ENCODE measurements at regions not wholly inside any gene's neighbourhood (a gene's known extent, or its start where the extent isn't known, plus 50 kb on each side); places are given as distances from the start of the nearest gene placed in this dataset.

DNA sequence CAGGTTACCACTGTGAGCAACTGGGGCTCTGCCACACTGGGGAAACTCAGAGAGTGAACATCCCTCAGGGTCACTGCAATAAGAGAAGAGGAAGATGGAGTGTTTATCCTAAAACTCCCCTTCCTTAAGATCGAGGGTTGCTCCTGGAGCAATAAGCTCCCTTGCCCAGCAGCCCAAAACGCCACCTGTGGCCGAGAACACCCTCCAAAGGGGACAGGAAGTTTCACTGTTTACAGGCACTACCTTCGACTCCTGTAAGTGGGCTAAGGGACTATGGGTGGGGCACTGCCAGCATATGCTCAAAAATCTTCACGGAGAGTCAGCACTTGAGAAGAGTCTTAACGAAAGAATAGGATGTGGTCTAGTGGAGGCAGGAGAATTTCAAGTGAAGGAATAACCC lies 132.5 kb downstream of the FAXC start:
- no peaks in the 10 kb centered on the region for H3K79me2 ChIP-seq (ENCODE audit: control insufficient read depth in 1 of 2, insufficient read depth in 2 of 2, low read length in 2 of 2)
- no peak overlapping the region for H3K14ac ChIP-seq (ENCODE audit: insufficient read length)
- no peak overlapping the region for H2BK120ac ChIP-seq (replicated peaks; ENCODE audit: low read depth, low read length)
- no peak overlapping the region for H2AK5ac ChIP-seq (ENCODE audit: low read depth, low read length)
- no peaks in the 10 kb centered on the region for H3K36me3 ChIP-seq (ENCODE audit: control insufficient read depth in 2 of 4, insufficient read depth in 4 of 4, low read length in 3 of 4)
- whole genome bisulfite sequencing, 2 experiments (ENCODE audit: extremely low coverage in 1 of 2, insufficient coverage in 1 of 2, insufficient read length in 1 of 2, insufficient replicate concordance in 2 of 2, low coverage in 1 of 2, low lambda C conversion rate in 2 of 2, missing lambda C conversion rate in 1 of 2): 63% methylated on average over 6 of the region's 6 CpGs; no CpG with 5 or more reads in 1 of the 2 experiments
- H3K23ac ChIP-seq (ENCODE audit: insufficient read length): no peak overlapping the region
- no peaks in the 10 kb centered on the region for H3K27me3 ChIP-seq (replicated peaks in 1 of 4; ENCODE audit: control insufficient read depth in 3 of 4, extremely low read depth in 1 of 4, insufficient read depth in 3 of 4, low read length in 3 of 4)
- DNase-seq (ENCODE audit: low read depth in 1 of 2, low spot score in 2 of 2) (no peak), FAIRE-seq (no peak)
- no peak overlapping the region for H2BK5ac ChIP-seq (ENCODE audit: low read depth, low read length)
- no peak overlapping the region for H3K18ac ChIP-seq (ENCODE audit: extremely low read depth, low read length)
- H2BK20ac ChIP-seq (ENCODE audit: low read length): no peak overlapping the region
- TF ChIP-seq SRF (IDR thresholded peaks at IDR 0.05; ENCODE audit: low read depth, low read length) (no peak), PHF8 (conservative IDR thresholded peaks at IDR 0.05; ENCODE audit: low read depth, low read length) (no peak), RAD21 (IDR thresholded peaks at IDR 0.05 in 1 of 2, conservative IDR thresholded peaks at IDR 0.05 in 1 of 2; ENCODE audit: low read depth in 2 of 2, low read length in 2 of 2) (peak in 1 of 2 experiments; percentile 22; a peak in 2 of 4 replicates), HDAC6 (IDR thresholded peaks at IDR 0.05; ENCODE audit: low read depth, low read length) (no peak), SIN3A (conservative IDR thresholded peaks at IDR 0.05 in 1 of 2, IDR thresholded peaks at IDR 0.05 in 1 of 2; ENCODE audit: low read depth in 1 of 2, low read length in 2 of 2) (no peak), SIRT6 (IDR thresholded peaks at IDR 0.05; ENCODE audit: low read length) (no peak)
- TF ChIP-seq, protein P1, sequence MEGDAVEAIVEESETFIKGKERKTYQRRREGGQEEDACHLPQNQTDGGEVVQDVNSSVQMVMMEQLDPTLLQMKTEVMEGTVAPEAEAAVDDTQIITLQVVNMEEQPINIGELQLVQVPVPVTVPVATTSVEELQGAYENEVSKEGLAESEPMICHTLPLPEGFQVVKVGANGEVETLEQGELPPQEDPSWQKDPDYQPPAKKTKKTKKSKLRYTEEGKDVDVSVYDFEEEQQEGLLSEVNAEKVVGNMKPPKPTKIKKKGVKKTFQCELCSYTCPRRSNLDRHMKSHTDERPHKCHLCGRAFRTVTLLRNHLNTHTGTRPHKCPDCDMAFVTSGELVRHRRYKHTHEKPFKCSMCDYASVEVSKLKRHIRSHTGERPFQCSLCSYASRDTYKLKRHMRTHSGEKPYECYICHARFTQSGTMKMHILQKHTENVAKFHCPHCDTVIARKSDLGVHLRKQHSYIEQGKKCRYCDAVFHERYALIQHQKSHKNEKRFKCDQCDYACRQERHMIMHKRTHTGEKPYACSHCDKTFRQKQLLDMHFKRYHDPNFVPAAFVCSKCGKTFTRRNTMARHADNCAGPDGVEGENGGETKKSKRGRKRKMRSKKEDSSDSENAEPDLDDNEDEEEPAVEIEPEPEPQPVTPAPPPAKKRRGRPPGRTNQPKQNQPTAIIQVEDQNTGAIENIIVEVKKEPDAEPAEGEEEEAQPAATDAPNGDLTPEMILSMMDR (IDR thresholded peaks at IDR 0.05; ENCODE audit: control extremely low read depth in 1 of 3, insufficient read depth in 1 of 3, low read depth in 1 of 3, low read length in 3 of 3): peak in 1 of 3 experiments; percentile 24; a peak in 1 of 4 replicates
- ChIA-PET CTCF (ENCODE audit: partially characterized antibody) (interaction anchor here (1.1 kb wide), 1 partner anchor 97 kb away, joined by 3 read pairs; no protein-coding TSS in a partner anchor), POLR2A (ENCODE audit: partially characterized antibody) (no interaction called here)
- H4K91ac ChIP-seq (replicated peaks; ENCODE audit: insufficient read length, low read length): no peak overlapping the region
- H3K79me1 ChIP-seq (ENCODE audit: low read depth, low read length): no peaks in the 10 kb centered on the region
- H3K9ac ChIP-seq (replicated peaks in 1 of 4; ENCODE audit: extremely low read depth in 1 of 4, low read depth in 3 of 4, low read length in 3 of 4): no peak overlapping the region
- peak overlapping the region; percentile 85 for H2AFZ ChIP-seq (ENCODE audit: low read length)
- no peak overlapping the region for H3K4me2 ChIP-seq (ENCODE audit: insufficient read depth in 1 of 2, low read depth in 2 of 2, low read length in 2 of 2)
- H3K4me1 ChIP-seq (replicated peaks in 1 of 4; ENCODE audit: control insufficient read depth in 3 of 4, insufficient read depth in 4 of 4, low read length in 3 of 4): peaks cover 0 to 4% (median 2%) of the 10 kb centered on the region in 4 experiments; a peak in 4 of 7 replicates
- no peaks in the 10 kb centered on the region for H3K23me2 ChIP-seq (ENCODE audit: low read depth, low read length)
- no peaks in the 10 kb centered on the region for H3K9me3 ChIP-seq (ENCODE audit: insufficient read depth in 2 of 2, low read depth in 1 of 2, low read length in 1 of 2)
- no peak overlapping the region for H3K4ac ChIP-seq (replicated peaks; ENCODE audit: insufficient read length, low read depth, low read length)
- no peak overlapping the region for H3K56ac ChIP-seq (replicated peaks; ENCODE audit: insufficient read length, low read depth, low read length)
- H4K8ac ChIP-seq (ENCODE audit: extremely low read depth, insufficient read depth, low read length): no peak overlapping the region; the same call in 1 of the 2 replicates
- H2BK15ac ChIP-seq (ENCODE audit: low read length): no peak overlapping the region
- H4K20me1 ChIP-seq (replicated peaks in 1 of 2; ENCODE audit: control insufficient read depth in 1 of 2, insufficient read depth in 2 of 2, low read length in 2 of 2): no peaks in the 10 kb centered on the region
- H2BK12ac ChIP-seq (ENCODE audit: low read depth, low read length): no peak overlapping the region
- no peak overlapping the region for H3K27ac ChIP-seq (ENCODE audit: low read depth, low read length)
- no peak overlapping the region for H3K4me3 ChIP-seq (ENCODE audit: extremely low read depth in 1 of 4, insufficient read depth in 2 of 4, low read depth in 3 of 4, low read length in 4 of 4)
- H4K5ac ChIP-seq (ENCODE audit: insufficient read length, low read depth, low read length): no peak overlapping the region
